ENCODE measurements at regions not wholly inside any gene's neighbourhood (a gene's known extent, or its start where the extent isn't known, plus 50 kb on each side); places are given as distances from the start of the nearest gene placed in this dataset.

- H3K4me1 ChIP-seq (ENCODE audit: control insufficient read depth in 1 of 2, insufficient read depth in 2 of 2, low read length in 2 of 2), result no peaks in the 10 kb centered on the region
- H3K79me2 ChIP-seq (ENCODE audit: insufficient read depth, low read length), result no peaks in the 10 kb centered on the region
- H3K36me3 ChIP-seq (replicated peaks in 1 of 2; ENCODE audit: control insufficient read depth in 1 of 2, insufficient read depth in 2 of 2, low read length in 2 of 2), result no peaks in the 10 kb centered on the region
- WGBS (ENCODE audit: insufficient coverage), result no CpG with 5 or more reads among the region's 1 CpG
- no peak overlapping the region for H2AFZ ChIP-seq (ENCODE audit: insufficient read depth, low read depth, low read length, poor library complexity, severe bottlenecking)
- no peaks in the 10 kb centered on the region for H4K20me1 ChIP-seq (ENCODE audit: insufficient read depth, low read length)
- Mint-ChIP-seq H3K4me3 (no peak overlapping the region), H3K4me1 (no peaks in the 10 kb centered on the region), H3K9me3 (peaks cover 0 to 4% (median 0%) of the 10 kb centered on the region in 7 donors), H3K27me3 (ENCODE audit: low read depth in 3 of 3) (peaks cover 0 to 1% (median 0%) of the 10 kb centered on the region in 3 donors), H3K27ac (no peak overlapping the region), H3K36me3 (no peaks in the 10 kb centered on the region)
- no peak overlapping the region for H3K4me2 ChIP-seq (replicated peaks; ENCODE audit: extremely low read depth, low read length, poor library complexity, severe bottlenecking)
- no peaks in the 10 kb centered on the region for H3K27me3 ChIP-seq (ENCODE audit: control insufficient read depth in 2 of 2, insufficient read depth in 2 of 2, low read length in 2 of 2)
- no peak overlapping the region for H3K4me3 ChIP-seq (replicated peaks in 1 of 3; ENCODE audit: low read depth in 2 of 3, low read length in 3 of 3)
- H3K9me3 ChIP-seq (replicated peaks in 1 of 2; ENCODE audit: control insufficient read depth in 1 of 2, insufficient read depth in 1 of 2, low read length in 2 of 2), result no peaks in the 10 kb centered on the region
- H3K27ac ChIP-seq (ENCODE audit: low read depth in 1 of 2, low read length in 2 of 2), result no peak overlapping the region
- intact Hi-C loops (cut with micrococcal nuclease), result no loop called here
- TF ChIP-seq CTCF (IDR thresholded peaks at IDR 0.05), result no peak
- no peak for DNase-seq
- H3K9ac ChIP-seq (ENCODE audit: insufficient read depth, low read length, poor library complexity, severe bottlenecking), result no peak overlapping the region
Observed at GRCh38 chr13:53326716-53327115, 298.1 kb downstream of the OLFM4 start.

- Histone ChIP-seq H3K27me3 (ENCODE audit: control insufficient read depth in 2 of 2, insufficient read depth in 2 of 2, low read length in 2 of 2) (no peaks in the 10 kb centered on the region), H4K20me1 (ENCODE audit: insufficient read depth, low read length) (no peaks in the 10 kb centered on the region), H2AFZ (ENCODE audit: insufficient read depth, low read depth, low read length, poor library complexity, severe bottlenecking) (no peak overlapping the region), H3K79me2 (ENCODE audit: insufficient read depth, low read length) (no peaks in the 10 kb centered on the region), H3K4me3 (replicated peaks in 1 of 3; ENCODE audit: low read depth in 2 of 3, low read length in 3 of 3) (no peak overlapping the region), H3K36me3 (replicated peaks in 1 of 2; ENCODE audit: control insufficient read depth in 1 of 2, insufficient read depth in 2 of 2, low read length in 2 of 2) (no peaks in the 10 kb centered on the region), H3K4me2 (replicated peaks; ENCODE audit: extremely low read depth, low read length, poor library complexity, severe bottlenecking) (no peak overlapping the region), H3K9ac (ENCODE audit: insufficient read depth, low read length, poor library complexity, severe bottlenecking) (no peak overlapping the region), H3K9me3 (replicated peaks in 1 of 2; ENCODE audit: control insufficient read depth in 1 of 2, insufficient read depth in 1 of 2, low read length in 2 of 2) (no peaks in the 10 kb centered on the region), H3K4me1 (ENCODE audit: control insufficient read depth in 1 of 2, insufficient read depth in 2 of 2, low read length in 2 of 2) (no peaks in the 10 kb centered on the region), H3K27ac (ENCODE audit: low read depth in 1 of 2, low read length in 2 of 2) (no peak overlapping the region)
- Mint-ChIP-seq H3K4me1 (no peaks in the 10 kb centered on the region), H3K9me3 (peaks cover 0 to 4% (median 0%) of the 10 kb centered on the region in 7 donors), H3K4me3 (no peak overlapping the region), H3K36me3 (no peaks in the 10 kb centered on the region), H3K27me3 (ENCODE audit: low read depth in 3 of 3) (peaks cover 0 to 1% (median 0%) of the 10 kb centered on the region in 3 donors), H3K27ac (no peak overlapping the region)
- no CpG with 5 or more reads among the region's 4 CpGs for WGBS (ENCODE audit: insufficient coverage)
- no peak for DNase-seq
- TF ChIP-seq CTCF (IDR thresholded peaks at IDR 0.05), result no peak
- intact Hi-C loops (cut with micrococcal nuclease), result no loop called here
Observed at GRCh38 chr13:53327680-53328315, 299.2 kb downstream of the OLFM4 start.
